HEK293T (cell line): ENCODE measurements at regions not wholly inside any gene's neighbourhood (a gene's known extent, or its start where the extent isn't known, plus 50 kb on each side); places are given as distances from the start of the nearest gene placed in this dataset.

Source experiments
- CTCF ChIA-PET: fragments of 350-600 bp; formaldehyde crosslinking; extraction: SDS; loops from one replicate; lab custom pipeline; 2021; ENCODE audit warnings: antibody characterized with exemption, inconsistent platforms; lab: Yijun Ruan, JAX
- POLR2A ChIA-PET: fragments of 350-600 bp; formaldehyde crosslinking; extraction: SDS; loops from one replicate; lab custom pipeline; 2020; ENCODE audit warnings: antibody characterized with exemption, inconsistent platforms; lab: Yijun Ruan, JAX
- DNase-seq: peaks from one replicate; pipeline ENCODE4 v3.0.0; 2012; ENCODE audit warnings: mixed read lengths; ENCODE audit errors: extremely low spot score
- ARNT ChIP-seq: fragments of 450-650 bp; IDR thresholded peaks from 2 replicates; pipeline ENCODE4 v1.6.1; 2017; ENCODE audit warnings: mild to moderate bottlenecking
- BHLHE40 ChIP-seq: fragments of 450-650 bp; IDR thresholded peaks from 2 replicates; pipeline ENCODE4 v1.6.1; 2016; ENCODE audit warnings: mild to moderate bottlenecking, moderate library complexity, borderline replicate concordance
- CTBP1 ChIP-seq: fragments of 450-650 bp; IDR thresholded peaks from 2 replicates; pipeline ENCODE4 v1.6.1; 2016; ENCODE audit warnings: borderline replicate concordance
- ELF4 ChIP-seq: fragments of 450-650 bp; IDR thresholded peaks from 2 replicates; pipeline ENCODE4 v1.6.1; 2017; ENCODE audit warnings: antibody characterized with exemption
- FOXA1 ChIP-seq: fragments of 450-650 bp; IDR thresholded peaks from 2 replicates; pipeline ENCODE4 v1.6.1; 2016; ENCODE audit warnings: mild to moderate bottlenecking
- FOXK2 ChIP-seq: fragments of 450-650 bp; IDR thresholded peaks from 2 replicates; pipeline ENCODE4 v1.6.1; 2016; ENCODE audit warnings: mild to moderate bottlenecking
- FOXM1 ChIP-seq: fragments of 450-650 bp; IDR thresholded peaks from 2 replicates; pipeline ENCODE4 v1.6.1; 2017; ENCODE audit warnings: mild to moderate bottlenecking, borderline replicate concordance
- HDGF ChIP-seq: fragments of 450-650 bp; IDR thresholded peaks from 2 replicates; pipeline ENCODE4 v1.6.1; 2017; ENCODE audit warnings: antibody characterized with exemption, borderline replicate concordance
- L3MBTL2 ChIP-seq: fragments of 450-650 bp; conservative IDR thresholded peaks from 2 replicates; pipeline ENCODE4 v1.6.1; 2016; ENCODE audit warnings: mild to moderate bottlenecking
- LEF1 ChIP-seq: fragments of 450-650 bp; IDR thresholded peaks from 2 replicates; pipeline ENCODE4 v1.6.1; 2017; ENCODE audit warnings: mild to moderate bottlenecking, borderline replicate concordance
- NFRKB ChIP-seq: fragments of 450-650 bp; IDR thresholded peaks from 2 replicates; pipeline ENCODE4 v1.6.1; 2016; ENCODE audit warnings: mild to moderate bottlenecking, moderate library complexity
- SP1 ChIP-seq: fragments of 450-650 bp; IDR thresholded peaks from 2 replicates; pipeline ENCODE4 v1.6.1; 2017
- SUZ12 ChIP-seq: fragments of 450-650 bp; IDR thresholded peaks from 2 replicates; pipeline ENCODE4 v1.6.1; 2016; ENCODE audit warnings: mild to moderate bottlenecking
- TARDBP ChIP-seq: fragments of 450-650 bp; IDR thresholded peaks from 2 replicates; pipeline ENCODE4 v1.6.1; 2016
- ZNF384 ChIP-seq: fragments of 450-650 bp; IDR thresholded peaks from 2 replicates; pipeline ENCODE4 v1.6.1; 2016
- TF ChIP-seq, protein P1 (sequence below): fragments of 450-650 bp; IDR thresholded peaks from 2 replicates; pipeline ENCODE4 v1.6.1; 2016

DNA sequence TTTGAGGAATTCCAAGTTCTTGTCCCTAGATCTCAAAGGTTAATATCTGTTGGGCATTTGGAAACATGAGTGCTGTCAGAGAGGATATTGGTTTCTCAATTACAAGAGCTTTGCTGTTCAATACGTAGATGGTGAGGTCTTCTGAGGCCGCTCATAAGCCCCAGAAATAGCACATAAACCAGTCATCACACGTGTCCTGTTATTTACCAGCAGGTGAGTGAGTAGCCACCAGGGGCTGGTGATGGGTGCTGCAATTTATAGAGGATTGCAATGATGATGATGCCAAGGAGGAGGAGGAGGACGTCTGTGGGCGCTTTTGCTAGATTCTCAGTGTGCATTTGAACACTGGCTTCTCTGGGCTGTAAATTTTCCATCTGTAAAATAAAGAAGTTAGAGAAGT, 89.0 kb downstream of the SALL1 start:
- POLR2A ChIA-PET: no interaction called here
- CTCF ChIA-PET: interaction anchor here (0.6 kb wide), 1 partner anchor 349 kb away, joined by 3 read pairs; no protein-coding TSS in a partner anchor
- TF ChIP-seq CTBP1 (no peak), SUZ12 (no peak), ARNT (no peak), TARDBP (no peak), FOXA1 (no peak), FOXK2 (no peak), BHLHE40 (no peak), FOXM1 (no peak), SP1 (no peak), ZNF384 (no peak), HDGF (no peak), NFRKB (no peak), LEF1 (no peak), L3MBTL2 (no peak), ELF4 (no peak)
- TF ChIP-seq, protein P1, sequence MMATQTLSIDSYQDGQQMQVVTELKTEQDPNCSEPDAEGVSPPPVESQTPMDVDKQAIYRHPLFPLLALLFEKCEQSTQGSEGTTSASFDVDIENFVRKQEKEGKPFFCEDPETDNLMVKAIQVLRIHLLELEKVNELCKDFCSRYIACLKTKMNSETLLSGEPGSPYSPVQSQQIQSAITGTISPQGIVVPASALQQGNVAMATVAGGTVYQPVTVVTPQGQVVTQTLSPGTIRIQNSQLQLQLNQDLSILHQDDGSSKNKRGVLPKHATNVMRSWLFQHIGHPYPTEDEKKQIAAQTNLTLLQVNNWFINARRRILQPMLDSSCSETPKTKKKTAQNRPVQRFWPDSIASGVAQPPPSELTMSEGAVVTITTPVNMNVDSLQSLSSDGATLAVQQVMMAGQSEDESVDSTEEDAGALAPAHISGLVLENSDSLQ: no peak
- no peak for DNase-seq

DNA sequence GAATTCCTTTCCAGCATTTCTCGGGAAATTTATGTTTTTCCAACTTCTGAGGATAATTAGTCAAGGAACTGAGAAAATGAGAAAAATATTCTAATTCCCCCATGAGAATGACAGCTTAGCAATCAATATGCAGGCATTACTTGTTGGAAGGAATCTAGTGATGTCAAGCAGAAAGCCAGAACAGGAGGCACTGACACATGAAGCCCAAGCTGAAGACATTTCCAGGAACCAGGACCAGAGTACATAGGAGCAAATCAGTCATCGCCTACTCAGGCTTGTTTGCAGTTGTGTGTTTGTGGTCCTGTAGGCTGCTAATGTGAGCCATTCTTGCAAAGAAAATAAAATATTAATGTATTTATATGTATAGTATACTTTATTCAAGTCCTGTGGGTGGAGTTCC, 89.7 kb downstream of the SALL1 start:
- ChIA-PET POLR2A (no interaction called here), CTCF (no interaction called here)
- DNase-seq: no peak
- TF ChIP-seq, protein P1: no peak
- no peak for TF ChIP-seq SUZ12

DNA sequence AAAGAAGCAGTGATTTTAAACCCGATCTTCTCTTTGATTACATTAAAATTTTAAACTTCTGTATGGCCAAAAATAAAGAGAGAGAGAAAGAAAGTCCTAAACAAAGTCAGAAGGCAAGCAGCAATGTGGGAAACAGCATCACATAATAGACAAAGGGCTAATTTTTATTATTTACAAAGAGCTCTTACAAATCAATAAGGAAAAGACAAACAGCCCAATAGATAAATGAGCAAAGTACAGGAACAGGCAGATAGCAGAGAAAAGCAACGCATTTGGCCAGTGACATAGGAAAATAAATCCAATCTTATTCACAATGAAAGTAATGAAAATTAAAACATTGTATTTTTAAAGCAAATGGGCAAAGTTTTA, 93.1 kb downstream of the SALL1 start:
- no peak for DNase-seq
- TF ChIP-seq LEF1 (no peak), SP1 (no peak), ZNF384 (no peak), SUZ12 (no peak), BHLHE40 (no peak), NFRKB (no peak), CTBP1 (no peak), FOXK2 (no peak)
- POLR2A ChIA-PET: interaction anchor here (1.0 kb wide), 1 partner anchor 14 kb away, joined by 3 read pairs; no protein-coding TSS in a partner anchor
- CTCF ChIA-PET: no interaction called here

DNA sequence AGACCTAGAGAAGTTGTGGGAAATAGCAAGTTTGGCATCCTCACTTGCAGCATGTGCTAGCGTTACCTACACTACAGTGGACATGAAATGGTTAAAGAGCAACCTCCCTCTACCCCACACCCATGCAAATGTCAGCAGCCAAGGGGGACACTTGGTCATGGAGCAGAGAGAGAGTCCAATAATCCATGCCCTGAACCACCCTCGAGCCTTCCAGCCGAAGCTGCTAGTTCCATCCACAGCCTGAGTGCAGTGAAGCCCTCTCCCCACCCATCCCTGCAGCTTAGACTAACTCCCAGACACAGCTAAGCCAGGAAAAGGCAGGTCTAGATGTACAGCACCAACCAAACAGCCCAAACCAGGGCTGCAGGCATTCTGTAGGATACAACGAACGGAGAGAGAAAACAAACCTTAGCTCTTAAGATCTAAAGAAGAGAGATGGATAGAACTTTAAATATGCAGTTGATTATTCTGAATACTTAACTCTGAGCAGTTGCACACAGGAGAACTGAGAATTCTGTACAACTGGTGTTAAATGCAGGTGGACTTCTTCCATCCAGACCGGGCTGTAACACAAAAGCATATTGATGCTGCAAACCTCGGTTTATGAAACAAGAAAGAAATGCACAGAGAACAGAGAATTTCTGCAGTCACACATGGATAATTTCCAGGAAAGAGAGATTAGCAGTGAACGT, 93.8 kb downstream of the SALL1 start:
- DNase-seq: no peak
- CTCF ChIA-PET: no interaction called here
- POLR2A ChIA-PET: no interaction called here
- TF ChIP-seq ZNF384: no peak
- no peak for TF ChIP-seq LEF1
- no peak for TF ChIP-seq HDGF
- TF ChIP-seq TARDBP: no peak
- TF ChIP-seq L3MBTL2: no peak
- no peak for TF ChIP-seq CTBP1
- TF ChIP-seq BHLHE40: no peak
- TF ChIP-seq FOXK2: no peak
- TF ChIP-seq, protein P1: no peak
- TF ChIP-seq SP1: no peak
- no peak for TF ChIP-seq NFRKB
- TF ChIP-seq ELF4: no peak
- TF ChIP-seq SUZ12: no peak

DNA sequence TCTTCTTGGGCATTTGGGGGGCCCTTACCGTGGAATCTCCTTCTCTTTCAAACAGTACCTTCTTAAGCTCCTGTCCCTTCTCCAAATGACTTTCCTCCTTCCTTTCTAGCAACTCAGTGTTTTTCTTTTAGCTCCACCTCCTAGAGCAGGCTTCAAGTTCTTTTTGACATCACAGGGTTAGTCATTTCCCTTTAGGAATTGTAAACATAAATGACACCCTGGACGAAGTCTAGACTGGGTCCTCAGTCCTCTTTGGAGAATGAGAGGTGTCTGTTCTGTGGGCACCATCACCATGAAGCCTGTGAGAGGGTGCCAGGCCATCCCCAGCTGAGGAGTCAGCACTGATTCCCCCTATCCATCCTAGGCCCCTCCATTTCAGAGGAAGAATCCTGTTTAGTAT, 94.7 kb downstream of the SALL1 start:
- TF ChIP-seq, protein P1: no peak
- no peak for TF ChIP-seq SUZ12
- TF ChIP-seq LEF1: no peak
- TF ChIP-seq TARDBP: no peak
- no peak for TF ChIP-seq BHLHE40
- no peak for TF ChIP-seq FOXA1
- no peak for TF ChIP-seq ZNF384
- no peak for TF ChIP-seq FOXK2
- no peak for DNase-seq
- ChIA-PET POLR2A (no interaction called here), CTCF (no interaction called here)

DNA sequence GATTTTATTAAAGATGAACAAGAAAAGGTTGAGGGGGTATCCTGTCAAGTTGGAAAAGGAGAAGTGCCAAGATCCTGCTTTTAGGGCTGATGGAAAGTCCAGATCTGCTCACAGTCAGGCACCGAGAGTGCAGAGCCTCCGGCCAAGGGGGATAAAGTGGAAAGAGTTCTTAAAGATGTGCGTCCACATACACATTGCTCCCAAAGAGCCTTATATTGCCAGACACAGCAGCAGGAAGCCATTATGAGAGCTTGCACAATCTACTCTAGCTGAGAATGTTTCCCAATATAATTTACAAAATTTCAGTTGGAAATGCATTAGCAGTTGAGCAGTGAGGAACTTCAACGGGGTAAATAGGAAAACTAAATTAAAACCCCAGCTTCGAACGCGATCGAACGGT, 95.6 kb downstream of the SALL1 start:
- DNase-seq: no peak
- TF ChIP-seq BHLHE40: no peak
- TF ChIP-seq L3MBTL2: no peak
- no peak for TF ChIP-seq FOXK2
- TF ChIP-seq ZNF384: no peak
- no peak for TF ChIP-seq SP1
- no peak for TF ChIP-seq TARDBP
- no peak for TF ChIP-seq LEF1
- TF ChIP-seq ARNT: no peak
- TF ChIP-seq, protein P1: no peak
- TF ChIP-seq SUZ12: no peak
- TF ChIP-seq NFRKB: no peak
- ChIA-PET POLR2A (no interaction called here), CTCF (no interaction called here)
